Gastrocnemius medialis (tissue), 4 donors: ENCODE measurements at regions not wholly inside any gene's neighbourhood (a gene's known extent, or its start where the extent isn't known, plus 50 kb on each side); places are given as distances from the start of the nearest gene placed in this dataset.
"Not testable (repeated sequence)": the region's sequence is repeated elsewhere in the genome, so short reads cannot be mapped to it uniquely, and the experiment has no call there.

Experiments used
- POLR2A ChIP-seq, 2 donors: fragments of 450-650 bp; IDR thresholded peaks; one replicate each; pipeline ENCODE4 v1.6.1; 2017; ENCODE audit warnings: antibody characterized with exemption in 2 of 2, mild to moderate bottlenecking in 2 of 2, moderate library complexity in 2 of 2
- TF ChIP-seq, protein P1 (sequence below), 5 experiments: fragments of 450-650 bp in 3 of 5; fragments of 200-600 bp in 2 of 5; sonication (generic) in 2 of 5; IDR thresholded peaks in 4 of 5; conservative IDR thresholded peaks in 1 of 5; 1 replicate in 4 of 5; 2 replicates in 1 of 5; pipeline ENCODE4 v1.5.1; 2016 to 2019; ENCODE audit warnings: antibody characterized with exemption in 5 of 5, mild to moderate bottlenecking in 3 of 5, moderate library complexity in 3 of 5

DNA sequence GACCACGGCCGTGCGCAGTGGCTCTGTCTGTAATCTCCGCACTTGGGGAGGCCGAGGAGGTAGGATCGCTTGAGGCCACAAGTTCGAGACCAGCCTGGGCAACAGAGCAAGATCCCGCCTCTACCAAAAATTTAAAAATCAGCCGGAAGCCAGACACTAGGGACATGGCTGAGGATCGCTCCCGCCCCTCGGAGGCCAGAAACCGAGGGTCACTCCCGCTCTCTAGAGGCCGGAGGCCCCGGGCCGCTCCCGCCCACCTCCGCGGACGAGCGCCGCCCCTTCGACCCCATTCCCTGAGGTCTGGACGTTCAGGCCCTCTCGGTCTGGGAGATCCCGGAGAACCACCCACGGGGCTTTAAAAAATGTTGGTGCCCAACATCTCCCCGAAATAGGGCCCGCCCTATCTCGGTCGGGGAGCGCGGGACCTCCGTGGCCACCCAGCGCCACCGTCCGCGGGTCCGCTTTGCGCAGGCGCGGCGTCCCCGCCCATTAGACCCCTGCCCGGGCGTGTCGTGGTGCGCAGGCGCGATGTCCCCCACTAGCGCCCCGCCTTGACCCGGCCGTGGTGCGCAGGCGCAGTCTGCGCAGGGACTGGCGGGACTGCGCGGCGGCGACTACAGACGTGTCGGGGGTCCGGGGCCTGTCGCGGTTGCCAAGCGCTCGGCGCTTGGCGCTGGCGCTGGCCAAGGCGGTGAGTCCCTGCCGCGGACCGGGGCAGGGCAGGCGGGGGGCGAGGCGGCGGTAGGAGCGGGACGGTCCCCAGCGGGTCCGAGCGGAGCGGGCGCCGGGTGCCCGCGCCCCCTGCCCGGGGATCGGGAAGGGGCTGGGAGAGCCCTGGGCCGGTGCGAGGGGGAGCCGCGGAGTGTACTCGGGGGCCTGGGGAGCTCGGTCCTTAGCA is 63.1 kb upstream of the MUC20 start:
- peak in 1 of 2 donors; percentile 89 for TF ChIP-seq POLR2A (IDR thresholded peaks at IDR 0.05)
- TF ChIP-seq, protein P1, sequence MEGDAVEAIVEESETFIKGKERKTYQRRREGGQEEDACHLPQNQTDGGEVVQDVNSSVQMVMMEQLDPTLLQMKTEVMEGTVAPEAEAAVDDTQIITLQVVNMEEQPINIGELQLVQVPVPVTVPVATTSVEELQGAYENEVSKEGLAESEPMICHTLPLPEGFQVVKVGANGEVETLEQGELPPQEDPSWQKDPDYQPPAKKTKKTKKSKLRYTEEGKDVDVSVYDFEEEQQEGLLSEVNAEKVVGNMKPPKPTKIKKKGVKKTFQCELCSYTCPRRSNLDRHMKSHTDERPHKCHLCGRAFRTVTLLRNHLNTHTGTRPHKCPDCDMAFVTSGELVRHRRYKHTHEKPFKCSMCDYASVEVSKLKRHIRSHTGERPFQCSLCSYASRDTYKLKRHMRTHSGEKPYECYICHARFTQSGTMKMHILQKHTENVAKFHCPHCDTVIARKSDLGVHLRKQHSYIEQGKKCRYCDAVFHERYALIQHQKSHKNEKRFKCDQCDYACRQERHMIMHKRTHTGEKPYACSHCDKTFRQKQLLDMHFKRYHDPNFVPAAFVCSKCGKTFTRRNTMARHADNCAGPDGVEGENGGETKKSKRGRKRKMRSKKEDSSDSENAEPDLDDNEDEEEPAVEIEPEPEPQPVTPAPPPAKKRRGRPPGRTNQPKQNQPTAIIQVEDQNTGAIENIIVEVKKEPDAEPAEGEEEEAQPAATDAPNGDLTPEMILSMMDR (IDR thresholded peaks at IDR 0.05 in 4 of 5, conservative IDR thresholded peaks at IDR 0.05 in 1 of 5): not testable (repeated sequence)
